HL-60 (cell line): ENCODE measurements at regions not wholly inside any gene's neighbourhood (a gene's known extent, or its start where the extent isn't known, plus 50 kb on each side); places are given as distances from the start of the nearest gene placed in this dataset.

Experiments
- DNase-seq, 2 experiments: peaks; one replicate each; pipeline ENCODE4 v3.0.0-alpha.2; 2010 to 2020; ENCODE audit warnings: low read depth in 1 of 2, low spot score in 1 of 2
- H3K27ac ChIP-seq: fragments of 250-450 bp; sonication (Bioruptor Pico); replicated peaks from 2 replicates; pipeline ENCODE4 v1.5.1; 2020; ENCODE audit warnings: mild to moderate bottlenecking, moderate library complexity
- H3K27me3 ChIP-seq: fragments of 250-450 bp; sonication (Bioruptor Pico); 2 replicates; pipeline ENCODE4 v1.5.1; 2021; ENCODE audit warnings: mild to moderate bottlenecking, moderate library complexity; ENCODE audit not compliant: insufficient read depth, poor library complexity, severe bottlenecking
- H3K4me3 ChIP-seq: replicated peaks from 2 replicates; pipeline ENCODE4 v1.5.1; 2011; ENCODE audit warnings: mild to moderate bottlenecking, control low read depth, low read length; ENCODE audit not compliant: insufficient read depth
- CTCF ChIP-seq: IDR thresholded peaks from one replicate; pipeline ENCODE4 v1.5.1; 2011; ENCODE audit warnings: low read length, control low read depth, inconsistent platforms; ENCODE audit not compliant: insufficient read depth
- GABPA ChIP-seq: IDR thresholded peaks from 2 replicates; pipeline ENCODE4 v1.6.1; 2012; ENCODE audit warnings: low read depth
- POLR2AphosphoS5 ChIP-seq: IDR thresholded peaks from 2 replicates; pipeline ENCODE4 v1.6.1; 2012; ENCODE audit warnings: low read depth
- REST ChIP-seq: IDR thresholded peaks from 2 replicates; pipeline ENCODE4 v1.6.1; 2012; ENCODE audit warnings: low read depth; ENCODE audit not compliant: insufficient replicate concordance
- SPI1 ChIP-seq: IDR thresholded peaks from 2 replicates; pipeline ENCODE4 v1.6.1; 2012; ENCODE audit warnings: low read depth, mild to moderate bottlenecking, borderline replicate concordance

- Histone ChIP-seq H3K4me3 (no peak overlapping the region), H3K27me3 (no peaks in the 10 kb centered on the region), H3K27ac (no peak overlapping the region)
- no peak for DNase-seq
- TF ChIP-seq GABPA (no peak), POLR2AphosphoS5 (no peak), REST (no peak), CTCF (no peak), SPI1 (no peak)
Observed at GRCh38 chr12:115251727-115252126, 567.8 kb upstream of the TBX3 start.

- Histone ChIP-seq H3K4me3 (no peak overlapping the region), H3K27ac (no peak overlapping the region), H3K27me3 (no peaks in the 10 kb centered on the region)
- no peak for DNase-seq
- no peak for TF ChIP-seq SPI1
- TF ChIP-seq POLR2AphosphoS5, result no peak
- no peak for TF ChIP-seq GABPA
- TF ChIP-seq CTCF, result no peak
Observed at GRCh38 chr12:115249671-115250278, 565.8 kb upstream of the TBX3 start.

DNA sequence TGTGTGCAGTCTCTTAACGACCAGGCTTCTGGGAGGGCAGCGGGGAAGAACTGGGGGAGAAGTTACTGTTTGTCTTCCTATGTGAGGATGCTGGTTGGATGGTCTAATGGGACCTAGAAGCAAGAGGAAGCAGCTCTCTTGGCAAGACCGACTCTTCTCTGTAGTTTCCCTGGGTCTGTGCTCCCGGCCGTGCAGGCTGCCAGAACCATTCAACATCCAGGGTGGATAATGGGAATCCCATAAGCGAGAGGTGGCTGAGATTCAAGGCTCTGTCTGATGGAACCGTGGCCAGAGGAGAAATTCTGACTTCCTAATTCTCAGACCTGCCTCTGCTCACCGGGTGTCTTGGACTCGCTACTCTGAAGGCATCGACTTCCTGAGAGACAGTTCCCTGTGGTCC is 561.0 kb upstream of the TBX3 start:
- Histone ChIP-seq H3K4me3 (no peak overlapping the region), H3K27ac (no peak overlapping the region), H3K27me3 (no peaks in the 10 kb centered on the region)
- DNase-seq, result no peak
- TF ChIP-seq POLR2AphosphoS5 (no peak), GABPA (no peak), CTCF (no peak), SPI1 (no peak)

- no peak for DNase-seq
- no peak overlapping the region for H3K4me3 ChIP-seq
- H3K27ac ChIP-seq, result no peak overlapping the region
- no peaks in the 10 kb centered on the region for H3K27me3 ChIP-seq
- TF ChIP-seq POLR2AphosphoS5 (no peak), REST (no peak), CTCF (no peak), SPI1 (no peak), GABPA (no peak)
Observed at GRCh38 chr12:115243933-115244628, 560.1 kb upstream of the TBX3 start.
